HG03342 (cell line): ENCODE measurements at regions not wholly inside any gene's neighbourhood (a gene's known extent, or its start where the extent isn't known, plus 50 kb on each side); places are given as distances from the start of the nearest gene placed in this dataset.
A peak's percentile ranks its signal among the peaks of the same experiment; 100 is the strongest.

Experiments used
- ATAC-seq: cut with Tn5 transposase; IDR thresholded peaks from one replicate; pipeline ENCODE4 v1.9.1; 2021; ENCODE audit warnings: mild to moderate bottlenecking, moderate library complexity; ENCODE audit not compliant: unreplicated experiment

- peak; percentile 58 for ATAC-seq
Measured at GRCh38 chr5:5017827-5018577, 122.1 kb upstream of the ADAMTS16 start.

DNA sequence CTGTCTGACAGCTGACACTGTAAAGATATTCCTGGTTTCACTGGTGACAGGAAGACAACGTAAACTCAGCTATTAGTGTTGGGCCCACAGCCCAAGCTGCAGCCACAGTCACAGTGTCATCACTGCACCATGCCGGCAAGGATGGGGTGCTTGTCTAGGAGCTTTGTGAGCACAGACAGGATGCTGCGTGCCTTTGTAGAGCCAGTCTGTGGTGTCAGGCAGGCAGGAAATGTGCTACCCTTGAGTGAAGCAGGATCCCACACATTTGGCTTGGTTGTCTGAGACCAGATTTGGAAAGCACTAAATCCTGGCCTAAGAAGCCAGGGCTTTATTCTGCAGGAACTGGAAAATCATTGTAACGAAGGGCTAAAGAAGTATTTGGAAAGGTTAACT, 121.6 kb upstream of the ADAMTS16 start:
- ATAC-seq = peak; percentile 34

- no peak for ATAC-seq
Measured at GRCh38 chr5:5021436-5021835, 118.7 kb upstream of the ADAMTS16 start.

DNA sequence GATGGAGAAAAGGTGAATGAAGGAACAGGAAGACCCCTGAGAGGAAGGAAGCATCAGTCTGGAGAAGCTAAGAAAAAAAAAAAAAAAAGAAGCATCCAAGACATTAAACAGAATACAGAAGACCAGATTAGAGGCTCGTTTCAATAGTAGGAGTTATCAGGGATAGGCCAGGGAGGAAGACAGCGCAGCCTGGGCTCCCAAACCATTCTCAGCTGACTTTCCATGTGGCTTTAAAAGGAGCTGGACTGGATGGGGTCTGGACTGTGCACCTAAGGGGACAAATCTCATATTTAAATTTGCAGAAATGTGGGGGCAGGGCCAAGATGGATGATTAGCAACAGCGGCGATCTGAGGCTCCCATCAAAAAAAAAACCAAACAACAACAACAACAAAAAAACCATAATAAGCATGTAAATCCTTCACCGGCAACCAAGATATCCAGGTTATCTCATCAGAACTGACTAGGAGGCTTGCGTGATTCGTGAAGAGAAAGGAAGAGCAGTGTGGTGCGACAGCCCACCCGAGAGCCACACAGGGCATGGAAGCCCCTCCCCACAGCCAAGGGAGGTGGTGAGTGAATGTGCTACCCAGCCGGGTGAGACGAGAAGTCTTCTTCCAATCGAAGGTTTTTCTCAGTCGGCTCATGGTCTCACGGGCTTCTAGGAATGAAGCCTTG, 114.9 kb upstream of the ADAMTS16 start:
- ATAC-seq = no peak

DNA sequence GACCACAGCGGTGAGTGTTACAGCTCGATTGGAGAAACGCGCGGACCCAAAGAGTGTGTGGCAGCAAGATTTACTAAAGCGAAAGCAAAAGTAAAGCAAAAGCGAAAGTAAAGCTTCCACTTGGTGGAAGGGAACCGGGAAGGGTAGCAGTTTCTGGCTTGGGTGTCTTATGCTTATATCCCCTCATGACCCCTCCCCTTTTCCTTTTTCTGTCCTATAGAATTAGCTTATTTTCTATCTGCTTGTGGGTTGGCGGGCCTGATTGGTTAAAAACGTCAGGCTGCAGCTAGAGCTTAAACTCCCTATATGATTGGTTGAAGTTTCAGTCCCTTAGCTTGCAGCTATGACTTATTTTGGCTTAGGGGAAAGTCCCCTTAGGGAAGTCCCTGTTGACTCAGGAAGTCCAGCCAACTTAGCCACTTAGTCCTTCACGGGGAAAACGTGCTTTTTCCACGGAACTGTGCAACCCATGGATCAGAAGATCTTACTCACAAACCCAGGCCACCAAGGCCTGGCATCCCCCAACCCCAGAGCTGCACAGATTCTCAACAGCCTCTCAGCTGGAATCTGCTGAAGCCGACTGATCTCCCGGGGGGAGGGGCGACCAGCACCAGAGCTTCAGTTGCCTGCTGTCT, 114.2 kb upstream of the ADAMTS16 start:
- no peak for ATAC-seq

DNA sequence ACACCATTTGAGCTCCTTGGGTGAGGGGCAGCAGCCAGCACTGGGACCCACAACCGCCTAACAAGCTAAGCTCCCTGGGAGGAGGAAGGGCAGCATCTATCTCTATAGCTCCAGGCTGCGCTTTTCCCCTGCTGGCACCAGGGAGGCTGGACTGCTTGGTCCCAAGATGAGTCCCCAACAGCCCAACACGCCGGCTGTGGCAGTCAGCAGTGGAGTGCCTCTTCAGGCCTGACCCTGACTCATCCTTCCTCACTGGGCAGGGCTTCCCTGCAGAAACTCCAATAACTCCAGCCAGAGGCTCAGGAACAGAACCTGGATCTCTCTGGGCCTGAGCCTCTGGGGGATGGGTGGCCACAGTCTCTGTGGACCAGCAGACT, 113.7 kb upstream of the ADAMTS16 start:
- no peak for ATAC-seq

DNA sequence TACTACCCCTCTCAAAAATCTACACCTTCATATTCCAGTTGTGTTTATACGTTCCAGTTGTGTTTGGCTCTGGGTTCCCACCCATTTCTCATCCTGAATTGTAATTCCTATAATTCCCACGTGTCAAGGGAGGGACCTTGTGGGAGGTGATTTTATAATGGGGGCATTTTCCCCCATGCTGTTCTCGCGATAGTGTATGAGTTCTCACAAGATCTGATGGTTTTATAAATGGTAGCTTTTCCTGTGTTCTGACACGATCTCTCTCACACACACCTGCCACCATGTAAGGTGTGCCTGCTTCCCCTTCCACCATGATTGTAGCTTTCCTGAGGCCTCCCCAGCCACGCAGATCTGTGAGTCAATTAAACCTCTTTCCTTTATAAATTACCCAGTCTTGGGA, 108.5 kb upstream of the ADAMTS16 start:
- no peak for ATAC-seq

- peak; percentile 55 for ATAC-seq
Measured at GRCh38 chr5:5037674-5038073, 102.5 kb upstream of the ADAMTS16 start.

GRCh38 chr5:5039918-5040317, 100.2 kb upstream of the ADAMTS16 start:
- ATAC-seq = no peak

DNA sequence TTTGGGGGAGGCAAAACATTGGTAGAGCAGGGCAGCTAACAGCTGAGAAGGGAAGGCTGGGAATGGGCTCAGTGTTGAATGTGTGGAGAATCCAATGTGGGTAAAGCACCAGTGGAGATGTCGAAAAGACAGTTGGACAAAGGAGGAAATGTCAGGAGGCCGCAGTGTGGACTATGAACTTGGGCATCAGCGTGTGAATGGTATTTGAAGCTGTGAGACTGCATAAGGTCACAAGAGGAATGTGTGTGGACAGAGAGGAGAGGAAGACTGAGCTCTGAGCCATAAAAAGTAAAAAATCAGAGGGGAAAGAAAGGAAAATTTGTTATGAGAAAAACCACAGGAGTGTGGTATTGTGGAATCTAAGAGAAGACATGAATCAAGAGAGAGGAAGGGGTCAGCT, 99.4 kb upstream of the ADAMTS16 start:
- no peak for ATAC-seq

GRCh38 chr5:5042806-5043205, 97.3 kb upstream of the ADAMTS16 start:
- no peak for ATAC-seq

DNA sequence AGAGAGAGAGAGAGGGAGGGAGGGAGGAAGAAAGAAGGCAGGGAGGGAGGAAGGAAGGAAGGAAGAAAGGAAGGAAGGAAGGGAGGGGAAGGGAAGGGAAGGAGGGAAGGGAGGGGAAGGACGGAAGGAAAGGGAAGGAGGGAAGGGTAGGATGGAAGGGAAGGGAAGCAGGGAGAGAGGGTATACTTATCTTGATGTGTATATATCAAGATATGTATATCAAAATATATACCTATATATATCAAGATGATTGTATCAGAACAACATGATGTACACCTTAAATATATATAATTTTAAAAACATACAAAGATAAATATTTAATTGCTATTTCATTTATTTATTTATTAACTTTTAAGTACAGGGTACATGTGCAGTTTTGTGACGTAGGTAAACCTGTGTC, 96.8 kb upstream of the ADAMTS16 start:
- ATAC-seq = no peak

- ATAC-seq = no peak
Measured at GRCh38 chr5:5044247-5044840, 95.8 kb upstream of the ADAMTS16 start.

DNA sequence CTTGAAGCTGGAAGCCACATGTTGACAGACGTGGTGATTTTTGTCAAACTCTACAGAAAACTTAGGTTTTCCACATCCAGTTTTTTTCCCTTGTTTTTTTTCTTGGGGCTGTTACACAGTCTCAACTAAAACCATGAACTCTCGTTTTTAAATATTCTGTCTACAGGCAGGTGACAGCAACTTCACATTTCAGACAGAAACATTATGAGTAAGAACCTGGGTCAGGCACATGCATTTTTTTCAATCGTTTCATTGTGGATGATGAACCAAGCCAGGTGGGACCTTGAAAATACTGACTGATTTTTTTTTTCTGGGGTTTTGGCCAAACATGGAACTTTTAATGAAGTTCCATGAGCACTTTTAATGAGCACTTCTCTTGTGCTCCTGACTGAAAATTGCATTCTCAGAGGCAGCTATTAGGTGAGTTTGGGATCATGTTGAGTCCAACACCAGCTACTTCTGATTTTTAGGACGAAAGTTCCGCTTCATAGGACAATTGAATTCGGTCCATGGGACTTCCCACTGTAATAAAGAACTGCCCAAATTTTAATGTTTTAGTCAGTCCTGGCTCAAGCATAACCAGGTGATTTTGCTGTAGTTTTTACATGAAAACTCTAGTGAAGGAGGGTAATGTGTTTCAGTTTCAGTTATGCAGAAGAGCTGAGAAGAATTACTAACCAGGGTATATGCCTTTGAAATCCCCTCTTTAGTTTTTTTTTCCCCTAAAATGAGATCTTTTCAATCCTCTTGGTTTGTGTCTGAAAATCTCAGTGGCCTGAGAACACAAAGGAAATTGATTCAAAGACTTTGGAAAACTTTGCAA, 93.2 kb upstream of the ADAMTS16 start:
- ATAC-seq = peak; percentile 88

DNA sequence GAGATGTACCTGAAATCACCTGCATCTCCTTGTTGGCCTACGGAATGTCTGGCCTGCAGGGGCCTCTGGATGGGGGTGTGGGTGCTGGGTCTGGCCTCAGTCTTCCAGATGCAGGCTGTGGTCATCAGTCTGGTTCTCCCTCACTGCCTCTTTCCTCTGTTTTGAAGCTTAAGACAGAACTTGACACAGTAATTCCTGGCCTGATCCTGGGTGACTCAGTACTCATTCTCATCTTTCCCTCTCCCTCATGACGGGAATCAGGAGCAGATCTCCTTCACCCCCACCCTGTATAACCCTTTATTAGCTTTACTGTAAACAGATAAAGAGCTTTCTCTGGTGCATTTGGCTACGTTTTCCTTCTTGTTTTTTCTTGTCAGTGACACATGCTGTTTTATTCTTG, 89.3 kb upstream of the ADAMTS16 start:
- ATAC-seq = no peak

- ATAC-seq = no peak
Measured at GRCh38 chr5:5055712-5056111, 84.4 kb upstream of the ADAMTS16 start.

DNA sequence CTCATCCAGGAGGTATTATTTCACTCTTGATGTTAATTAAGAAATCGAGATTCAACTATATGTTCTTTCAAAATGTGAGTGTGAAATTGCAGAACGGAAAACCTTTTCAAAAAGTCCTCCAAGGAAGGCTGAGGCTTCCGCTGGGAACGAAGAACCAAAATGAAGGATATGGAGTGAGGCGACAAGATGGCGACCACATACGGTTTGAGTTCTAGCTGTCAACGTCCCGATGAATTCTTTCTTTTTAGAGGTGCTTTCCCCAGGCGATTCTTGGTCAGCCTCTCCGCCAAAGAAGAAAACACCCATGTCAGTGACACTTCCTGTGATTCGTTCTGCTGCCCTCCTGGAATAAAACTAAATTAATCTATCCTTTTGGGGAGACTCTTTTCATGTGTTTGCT, 78.3 kb upstream of the ADAMTS16 start:
- no peak for ATAC-seq

DNA sequence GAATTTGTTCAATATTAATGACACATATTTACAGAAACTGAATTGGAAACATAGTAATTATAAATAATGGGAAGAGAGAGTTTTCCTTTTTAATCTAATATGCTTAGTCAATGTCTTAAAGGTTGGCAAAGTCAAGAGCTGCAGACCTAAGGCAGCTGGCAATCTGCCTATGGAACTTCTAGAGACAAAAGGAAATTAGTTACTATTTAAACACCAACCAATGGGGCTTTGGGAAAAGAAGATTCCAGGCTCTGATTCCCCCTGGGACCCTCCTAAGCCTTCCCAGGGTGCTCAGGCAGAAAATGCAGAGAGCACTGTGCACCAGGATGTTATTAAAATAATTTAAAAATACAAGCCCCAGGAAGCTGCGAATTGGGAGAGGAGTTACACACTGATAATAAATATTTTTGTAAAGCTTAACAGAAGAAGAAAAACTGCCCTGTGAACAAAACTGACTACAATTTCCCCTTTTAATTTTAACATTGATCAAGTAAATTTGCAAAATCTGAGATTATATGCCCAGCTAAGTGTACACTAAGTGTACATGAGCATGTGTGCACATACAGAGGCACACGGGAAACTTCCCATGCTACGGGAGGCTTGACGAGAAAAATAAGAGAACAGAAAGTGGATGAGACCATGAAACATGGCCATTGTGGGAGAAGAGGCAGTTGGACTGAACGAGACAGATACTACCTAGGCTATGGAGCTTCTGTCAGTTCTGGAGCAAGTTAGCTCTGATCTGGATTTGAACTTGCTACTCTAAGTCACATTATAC, 77.4 kb upstream of the ADAMTS16 start:
- ATAC-seq = no peak

GRCh38 chr5:5063533-5063953, 76.6 kb upstream of the ADAMTS16 start:
- peak; percentile 65 for ATAC-seq

- no peak for ATAC-seq
Measured at GRCh38 chr5:5065472-5065871, 74.7 kb upstream of the ADAMTS16 start.
